Kidney epithelial cell (primary cell): ENCODE measurements at regions not wholly inside any gene's neighbourhood (a gene's known extent, or its start where the extent isn't known, plus 50 kb on each side); places are given as distances from the start of the nearest gene placed in this dataset.

Experiments
- DNase-seq: peaks from one replicate; pipeline ENCODE4 v3.0.0-alpha.2; 2010; ENCODE audit warnings: low read depth
- H3K27me3 ChIP-seq: 2 replicates; pipeline ENCODE4 v1.6.0; 2011; ENCODE audit warnings: low read length; ENCODE audit not compliant: control insufficient read depth, insufficient read depth
- H3K36me3 ChIP-seq: 2 replicates; pipeline ENCODE4 v1.5.1; 2011; ENCODE audit warnings: low read length; ENCODE audit not compliant: control insufficient read depth, insufficient read depth
- H3K4me3 ChIP-seq: 2 replicates; pipeline ENCODE4 v1.5.1; 2011; ENCODE audit warnings: low read depth, mild to moderate bottlenecking, control low read depth, low read length
- TF ChIP-seq, protein P1 (sequence below): IDR thresholded peaks from 2 replicates; pipeline ENCODE4 v1.5.1; 2011; ENCODE audit warnings: mild to moderate bottlenecking, moderate library complexity, low read length, control low read depth, inconsistent platforms; ENCODE audit not compliant: insufficient read depth, poor library complexity, severe bottlenecking

DNA sequence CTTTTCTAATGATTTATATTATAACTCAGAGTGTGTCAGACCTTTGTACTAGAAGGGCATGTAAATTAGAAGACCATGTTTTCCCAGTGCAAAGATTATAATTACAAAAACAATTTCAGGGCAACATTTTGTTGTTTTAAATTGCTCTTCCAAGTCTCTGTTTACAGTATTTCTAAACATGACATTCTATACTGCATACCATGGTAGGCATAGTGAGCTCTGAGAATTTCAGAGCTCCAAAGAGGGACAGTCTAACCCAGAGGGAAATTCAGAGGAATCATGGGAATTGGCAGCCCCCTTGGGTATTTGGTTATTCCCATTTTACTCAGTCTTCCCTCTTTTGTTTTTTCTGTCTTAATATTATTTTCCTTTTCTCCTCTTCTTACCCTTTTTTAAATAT is 361.5 kb upstream of the SEMA6D start:
- no peaks in the 10 kb centered on the region for H3K27me3 ChIP-seq
- TF ChIP-seq, protein P1, sequence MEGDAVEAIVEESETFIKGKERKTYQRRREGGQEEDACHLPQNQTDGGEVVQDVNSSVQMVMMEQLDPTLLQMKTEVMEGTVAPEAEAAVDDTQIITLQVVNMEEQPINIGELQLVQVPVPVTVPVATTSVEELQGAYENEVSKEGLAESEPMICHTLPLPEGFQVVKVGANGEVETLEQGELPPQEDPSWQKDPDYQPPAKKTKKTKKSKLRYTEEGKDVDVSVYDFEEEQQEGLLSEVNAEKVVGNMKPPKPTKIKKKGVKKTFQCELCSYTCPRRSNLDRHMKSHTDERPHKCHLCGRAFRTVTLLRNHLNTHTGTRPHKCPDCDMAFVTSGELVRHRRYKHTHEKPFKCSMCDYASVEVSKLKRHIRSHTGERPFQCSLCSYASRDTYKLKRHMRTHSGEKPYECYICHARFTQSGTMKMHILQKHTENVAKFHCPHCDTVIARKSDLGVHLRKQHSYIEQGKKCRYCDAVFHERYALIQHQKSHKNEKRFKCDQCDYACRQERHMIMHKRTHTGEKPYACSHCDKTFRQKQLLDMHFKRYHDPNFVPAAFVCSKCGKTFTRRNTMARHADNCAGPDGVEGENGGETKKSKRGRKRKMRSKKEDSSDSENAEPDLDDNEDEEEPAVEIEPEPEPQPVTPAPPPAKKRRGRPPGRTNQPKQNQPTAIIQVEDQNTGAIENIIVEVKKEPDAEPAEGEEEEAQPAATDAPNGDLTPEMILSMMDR = no peak
- no peak for DNase-seq
- H3K36me3 ChIP-seq = no peaks in the 10 kb centered on the region
- H3K4me3 ChIP-seq = no peak overlapping the region

DNA sequence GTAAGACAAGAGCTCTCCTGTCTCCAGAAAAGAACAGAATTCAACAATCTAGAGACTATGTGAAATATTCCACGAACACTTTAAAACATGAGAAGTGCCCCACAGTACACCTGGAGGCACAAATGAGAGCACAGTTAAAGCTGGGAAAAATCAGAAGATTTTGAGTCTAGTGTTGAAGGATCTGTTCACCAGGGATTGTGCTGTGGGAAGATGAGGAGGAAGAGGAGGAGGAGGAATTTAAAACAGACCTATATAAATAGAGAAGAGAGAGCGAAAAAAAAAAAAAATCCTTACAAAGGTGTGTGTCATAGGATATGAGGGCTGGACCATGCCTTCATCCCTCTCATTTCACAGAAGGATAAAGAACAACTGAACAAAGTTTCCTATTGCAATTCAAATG is 361.0 kb upstream of the SEMA6D start:
- Histone ChIP-seq H3K4me3 (no peak overlapping the region), H3K27me3 (no peaks in the 10 kb centered on the region), H3K36me3 (no peaks in the 10 kb centered on the region)
- TF ChIP-seq, protein P1 = no peak
- no peak for DNase-seq

- TF ChIP-seq, protein P1 = no peak
- Histone ChIP-seq H3K4me3 (no peak overlapping the region), H3K36me3 (no peaks in the 10 kb centered on the region), H3K27me3 (no peaks in the 10 kb centered on the region)
- no peak for DNase-seq
Observed at GRCh38 chr15:47358876-47359275, 358.4 kb upstream of the SEMA6D start.

DNA sequence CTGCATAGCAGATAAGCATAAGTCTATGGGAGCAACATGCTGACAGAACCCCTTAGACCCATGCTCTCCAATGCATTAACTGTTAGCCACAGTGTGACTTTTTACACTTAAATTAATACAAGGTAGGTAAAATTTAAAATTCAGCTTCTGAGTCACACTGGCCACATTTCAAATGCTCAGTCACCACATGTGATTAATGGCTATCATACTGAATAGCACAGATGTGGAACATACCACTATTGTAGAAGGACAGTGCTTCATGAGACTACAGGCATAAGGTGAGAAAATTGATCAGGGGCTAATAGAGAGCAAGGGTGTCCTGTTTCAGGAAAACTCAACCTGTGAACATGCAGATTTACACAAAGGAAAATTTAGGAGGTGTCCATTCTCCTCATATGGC is 357.0 kb upstream of the SEMA6D start:
- no peaks in the 10 kb centered on the region for H3K36me3 ChIP-seq
- no peaks in the 10 kb centered on the region for H3K27me3 ChIP-seq
- no peak overlapping the region for H3K4me3 ChIP-seq
- TF ChIP-seq, protein P1 = no peak
- no peak for DNase-seq

DNA sequence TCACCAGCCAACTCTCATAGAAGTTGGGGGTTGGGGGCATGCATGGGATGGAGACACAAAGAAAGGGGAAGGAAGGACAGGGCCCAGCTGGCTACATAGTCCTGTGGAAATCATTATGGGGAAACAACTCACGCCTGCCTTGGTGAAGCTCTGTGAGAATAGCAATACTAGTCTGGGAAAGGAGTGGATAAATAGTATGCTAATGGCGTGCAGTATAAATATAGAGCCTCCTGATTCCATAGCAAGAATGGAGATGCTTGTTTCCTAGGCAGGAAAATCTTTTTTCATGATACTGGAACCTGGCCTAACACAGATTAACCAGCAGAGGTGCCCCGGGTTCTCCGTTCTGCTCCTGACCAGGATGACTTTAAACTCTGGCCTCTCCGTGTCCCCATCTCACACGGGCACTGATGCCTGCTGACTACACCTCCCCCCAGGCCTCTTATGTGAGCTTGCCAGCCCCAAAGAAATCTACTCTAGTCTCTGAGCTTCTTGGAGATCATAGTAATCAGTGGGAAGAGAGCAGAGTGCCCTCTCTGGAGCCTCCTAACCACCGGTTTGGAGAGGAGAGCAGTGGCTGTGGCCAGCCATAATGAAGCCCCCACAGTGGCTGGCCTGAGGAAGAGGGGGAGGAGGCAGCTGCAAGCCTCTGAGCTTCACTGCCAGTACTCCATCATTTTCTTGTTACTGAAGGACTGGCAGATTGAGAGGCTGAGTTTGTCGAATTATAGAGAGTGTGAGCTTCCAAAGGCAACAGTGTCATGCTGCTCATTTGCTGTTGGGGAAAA is 355.0 kb upstream of the SEMA6D start:
- no peak for DNase-seq
- TF ChIP-seq, protein P1 = no peak
- H3K4me3 ChIP-seq = no peak overlapping the region
- no peaks in the 10 kb centered on the region for H3K36me3 ChIP-seq
- no peaks in the 10 kb centered on the region for H3K27me3 ChIP-seq

GRCh38 chr15:47363653-47364052 is 353.7 kb upstream of the SEMA6D start:
- no peak for DNase-seq
- no peaks in the 10 kb centered on the region for H3K36me3 ChIP-seq
- TF ChIP-seq, protein P1 = no peak

More at GRCh38 chr15:47363653-47364052, 353.7 kb upstream of the SEMA6D start:
- H3K27me3 ChIP-seq = no peaks in the 10 kb centered on the region
- H3K4me3 ChIP-seq = no peak overlapping the region
